IMR-90 (cell line): ENCODE measurements at regions not wholly inside any gene's neighbourhood (a gene's known extent, or its start where the extent isn't known, plus 50 kb on each side); places are given as distances from the start of the nearest gene placed in this dataset.

ENCODE experiments used
- ATAC-seq: fragments of 200-7000 bp; cut with Tn5 transposase; 2 replicates; pipeline ENCODE4 v1.9.1; 2020; ENCODE audit warnings: low read depth, mild to moderate bottlenecking, moderate library complexity
- BruUV-seq: library from RNA; stranded (reverse); fragments of 400-500 nt; replicated peaks from 2 replicates; lab custom pipeline; 2021; lab: Mats Ljungman, UMichigan
- CTCF ChIA-PET: fragments of 300-600 bp; formaldehyde crosslinking; extraction: SDS; loops from one replicate; lab custom pipeline; 2021; ENCODE audit warnings: antibody characterized with exemption; lab: Yijun Ruan, JAX
- POLR2A ChIA-PET: fragments of 300-600 bp; sonication (Branson Sonifier 250); formaldehyde crosslinking; loops from one replicate; lab custom pipeline; 2022; ENCODE audit warnings: antibody characterized with exemption; ENCODE audit not compliant: unreplicated experiment; lab: Charles Lee
- DNase-seq: peaks from one replicate; pipeline ENCODE4 v3.0.0; 2013
- H2AFZ ChIP-seq: replicated peaks from 2 replicates; pipeline ENCODE3; 2013; ENCODE audit warnings: low read length, mild to moderate bottlenecking; ENCODE audit not compliant: poor library complexity
- H2AK5ac ChIP-seq: 2 replicates; pipeline ENCODE4 v1.6.1; 2013; ENCODE audit warnings: low read depth, low read length, inconsistent platforms
- H2AK9ac ChIP-seq: replicated peaks from 2 replicates; pipeline ENCODE3; 2013; ENCODE audit warnings: mild to moderate bottlenecking, low read depth, low read length, moderate library complexity; ENCODE audit not compliant: poor library complexity
- H2BK120ac ChIP-seq: 2 replicates; pipeline ENCODE4 v1.6.1; 2013; ENCODE audit warnings: low read depth, low read length, inconsistent platforms
- H2BK15ac ChIP-seq: 3 replicates; pipeline ENCODE4 v1.6.1; 2013; ENCODE audit warnings: low read depth, low read length, inconsistent platforms
- H2BK20ac ChIP-seq: 2 replicates; pipeline ENCODE4 v1.6.1; 2013; ENCODE audit warnings: low read depth, mild to moderate bottlenecking, inconsistent platforms, low read length, moderate library complexity
- H2BK5ac ChIP-seq: 2 replicates; pipeline ENCODE4 v1.6.1; 2013; ENCODE audit warnings: mild to moderate bottlenecking, low read depth, low read length, inconsistent platforms; ENCODE audit not compliant: poor library complexity, severe bottlenecking
- H3K14ac ChIP-seq: replicated peaks from 2 replicates; pipeline ENCODE4 v1.6.1; 2013; ENCODE audit warnings: low read depth, low read length, inconsistent platforms
- H3K18ac ChIP-seq: 2 replicates; pipeline ENCODE4 v1.6.1; 2013; ENCODE audit warnings: low read depth, low read length, control low read depth
- H3K23ac ChIP-seq: 2 replicates; pipeline ENCODE4 v1.6.1; 2013; ENCODE audit warnings: low read depth, low read length, inconsistent platforms
- H3K27ac ChIP-seq: 2 replicates; pipeline ENCODE4 v1.5.1; 2013; ENCODE audit warnings: mild to moderate bottlenecking, control low read depth, low read length; ENCODE audit not compliant: insufficient read depth
- H3K27me3 ChIP-seq: 2 replicates; pipeline ENCODE4 v1.6.1; 2013; ENCODE audit warnings: low read length; ENCODE audit not compliant: control insufficient read depth, insufficient read depth
- H3K36me3 ChIP-seq: 2 replicates; pipeline ENCODE4 v1.6.1; 2013; ENCODE audit warnings: low read length, mixed read lengths; ENCODE audit not compliant: control insufficient read depth, insufficient read depth
- H3K4ac ChIP-seq: 2 replicates; pipeline ENCODE4 v1.6.1; 2013; ENCODE audit warnings: low read depth, low read length, inconsistent platforms
- H3K4me1 ChIP-seq: 2 replicates; pipeline ENCODE4 v1.6.1; 2013; ENCODE audit warnings: low read length, mixed read lengths; ENCODE audit not compliant: control insufficient read depth, insufficient read depth
- H3K4me2 ChIP-seq: 2 replicates; pipeline ENCODE4 v1.6.1; 2013; ENCODE audit warnings: low read depth, mild to moderate bottlenecking, control low read depth, low read length, moderate library complexity
- H3K4me3 ChIP-seq: 2 replicates; pipeline ENCODE4 v1.5.1; 2013; ENCODE audit warnings: low read depth, mild to moderate bottlenecking, control low read depth, low read length, moderate library complexity; ENCODE audit not compliant: insufficient read depth
- H3K56ac ChIP-seq: 2 replicates; pipeline ENCODE4 v1.6.1; 2013; ENCODE audit warnings: low read length, inconsistent platforms; ENCODE audit not compliant: insufficient read depth; ENCODE audit errors: extremely low read depth
- H3K79me1 ChIP-seq, 2 experiments: 2 replicates each; pipeline ENCODE4 v1.6.1; 2013; ENCODE audit warnings: low read length in 2 of 2, inconsistent platforms in 1 of 2, low read depth in 1 of 2
- H3K9ac ChIP-seq: 2 replicates; pipeline ENCODE4 v1.6.1; 2013; ENCODE audit warnings: low read depth, low read length, control low read depth
- H3K9me1 ChIP-seq: 2 replicates; pipeline ENCODE4 v1.6.1; 2013; ENCODE audit warnings: low read length, inconsistent platforms; ENCODE audit not compliant: insufficient read depth
- H3K9me3 ChIP-seq: 2 replicates; pipeline ENCODE4 v1.6.1; 2013; ENCODE audit warnings: low read length; ENCODE audit not compliant: control insufficient read depth, insufficient read depth
- H4K20me1 ChIP-seq: 2 replicates; pipeline ENCODE4 v1.6.1; 2013; ENCODE audit warnings: low read length, inconsistent platforms; ENCODE audit not compliant: insufficient read depth
- H4K5ac ChIP-seq: 2 replicates; pipeline ENCODE4 v1.6.1; 2013; ENCODE audit warnings: mild to moderate bottlenecking, low read depth, low read length, control low read depth
- H4K8ac ChIP-seq, 2 experiments: 2 replicates each; pipeline ENCODE4 v1.6.1; 2013; ENCODE audit warnings: low read depth in 2 of 2, low read length in 2 of 2, control low read depth in 1 of 2, inconsistent platforms in 1 of 2
- H4K91ac ChIP-seq: 2 replicates; pipeline ENCODE4 v1.6.1; 2013; ENCODE audit warnings: low read depth, low read length, inconsistent platforms; ENCODE audit not compliant: insufficient read depth
- POLR2A ChIP-seq: IDR thresholded peaks from 2 replicates; pipeline ENCODE4 v1.6.1; 2012; ENCODE audit warnings: mild to moderate bottlenecking, low read depth, low read length
- WGBS, 2 experiments: methylation state at CpG; one replicate each; pipeline versions ENCODE4 v1.1.5 to v1.1.7; 2013; ENCODE audit warnings: missing lambda C conversion rate in 2 of 2; ENCODE audit not compliant: insufficient read length in 1 of 2; ENCODE audit errors: extremely low coverage in 2 of 2; 5-methylcytosine and 5-hydroxymethylcytosine counted together
- dilution Hi-C: fragments of 300-500 bp; cut with HindIII; formaldehyde crosslinking; loops from one replicate; pipeline ENCODE4 v1.14.3; 2018; ENCODE audit warnings: low sequenced_read_pairs; ENCODE audit not compliant: unreplicated experiment
- in situ Hi-C: fragments of 300-500 bp; cut with MboI; formaldehyde crosslinking; loops from 3 replicates; pipeline ENCODE4 v1.14.3; 2019; ENCODE audit warnings: low sequenced_read_pairs, inconsistent platforms, mixed read lengths
- intact Hi-C: fragments of 100-400 bp; cut with micrococcal nuclease; formaldehyde crosslinking; loops from 2 replicates; pipeline ENCODE4 v1.10.0; 2022

DNA sequence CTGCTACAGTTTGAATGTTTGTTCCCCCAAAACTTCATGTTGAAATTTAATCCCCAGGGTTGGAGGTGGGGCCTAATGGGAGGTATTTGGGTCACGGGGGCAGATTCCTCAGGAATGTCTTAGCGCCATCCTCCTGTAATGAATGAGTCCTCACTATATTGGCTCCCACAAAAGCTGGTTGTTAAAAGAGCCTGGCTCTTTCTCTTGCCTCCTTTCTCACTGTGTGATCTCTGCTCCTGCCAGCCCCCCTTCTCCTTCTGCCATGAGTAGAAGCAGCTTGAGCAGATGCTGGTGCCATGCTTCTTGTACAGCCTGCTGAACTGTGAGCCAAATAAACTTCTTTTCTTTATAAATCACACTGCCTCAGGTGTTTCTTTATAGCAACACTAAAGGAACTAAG, 721.0 kb upstream of the PKDCC start:
- H3K18ac ChIP-seq, result no peak overlapping the region
- no peak overlapping the region for H3K9ac ChIP-seq
- H2AK5ac ChIP-seq, result no peak overlapping the region
- POLR2A ChIA-PET, result interaction anchor here (0.5 kb wide), 1 partner anchor 839 kb away, joined by 4 read pairs; no protein-coding TSS in a partner anchor
- ATAC-seq (no peak), DNase-seq (no peak)
- no peaks in the 10 kb centered on the region for H3K27me3 ChIP-seq
- WGBS, 2 experiments, result no CpG with 5 or more reads among the region's 2 CpGs
- H4K91ac ChIP-seq, result no peak overlapping the region
- no peak overlapping the region for H4K5ac ChIP-seq
- no peak overlapping the region for H4K8ac ChIP-seq
- intact Hi-C loops (no loop called here), dilution Hi-C loops (no loop called here), in situ Hi-C loops (no loop called here)
- no peak for TF ChIP-seq POLR2A
- no peak overlapping the region for H3K27ac ChIP-seq
- no peaks in the 10 kb centered on the region for H3K79me1 ChIP-seq
- no peaks in the 10 kb centered on the region for H3K36me3 ChIP-seq
- no peaks in the 10 kb centered on the region for H3K9me1 ChIP-seq
- H3K4me1 ChIP-seq, result no peaks in the 10 kb centered on the region
- no peak overlapping the region for H2AFZ ChIP-seq
- H2BK5ac ChIP-seq, result no peak overlapping the region
- H3K4me2 ChIP-seq, result no peak overlapping the region
- H2BK15ac ChIP-seq, result no peak overlapping the region
- no peak overlapping the region for H2BK20ac ChIP-seq
- H3K4ac ChIP-seq, result no peak overlapping the region
- H3K23ac ChIP-seq, result no peak overlapping the region
- H4K20me1 ChIP-seq, result no peaks in the 10 kb centered on the region
- no peak overlapping the region for H3K4me3 ChIP-seq
- H3K56ac ChIP-seq, result no peak overlapping the region
- BruUV-seq, result no TSS peak
- H3K14ac ChIP-seq, result no peak overlapping the region
- H2AK9ac ChIP-seq, result no peak overlapping the region
- no peak overlapping the region for H2BK120ac ChIP-seq
- CTCF ChIA-PET, result no interaction called here
- no peaks in the 10 kb centered on the region for H3K9me3 ChIP-seq
